BLaER1 (cell line): ENCODE measurements at regions not wholly inside any gene's neighbourhood (a gene's known extent, or its start where the extent isn't known, plus 50 kb on each side); places are given as distances from the start of the nearest gene placed in this dataset.

Experiments used
- H3K27ac ChIP-seq: shearing (Covaris generic); formaldehyde crosslinking; 2 replicates; pipeline ENCODE4 v1.8.1; 2022
- H3K27me3 ChIP-seq: shearing (Covaris generic); formaldehyde crosslinking; 2 replicates; pipeline ENCODE4 v1.8.1; 2022
- H3K36me3 ChIP-seq: shearing (Covaris generic); formaldehyde crosslinking; 2 replicates; pipeline ENCODE4 v1.8.1; 2022
- H3K4me1 ChIP-seq: shearing (Covaris generic); formaldehyde crosslinking; 2 replicates; pipeline ENCODE4 v1.8.1; 2022
- H3K4me2 ChIP-seq: shearing (Covaris generic); formaldehyde crosslinking; 2 replicates; pipeline ENCODE4 v1.8.1; 2022
- H3K4me3 ChIP-seq: shearing (Covaris generic); formaldehyde crosslinking; 2 replicates; pipeline ENCODE4 v1.8.1; 2022
- H3K9ac ChIP-seq: shearing (Covaris generic); formaldehyde crosslinking; 2 replicates; pipeline ENCODE4 v1.8.1; 2022
- H3K9me3 ChIP-seq: shearing (Covaris generic); formaldehyde crosslinking; 2 replicates; pipeline ENCODE4 v1.8.1; 2022
- H4K20me1 ChIP-seq: shearing (Covaris generic); formaldehyde crosslinking; 2 replicates; pipeline ENCODE4 v1.8.1; 2022
- Cebpa-rat ChIP-seq: shearing (Covaris generic); IDR thresholded peaks from 2 replicates; pipeline ENCODE4 v1.8.1; 2022

DNA sequence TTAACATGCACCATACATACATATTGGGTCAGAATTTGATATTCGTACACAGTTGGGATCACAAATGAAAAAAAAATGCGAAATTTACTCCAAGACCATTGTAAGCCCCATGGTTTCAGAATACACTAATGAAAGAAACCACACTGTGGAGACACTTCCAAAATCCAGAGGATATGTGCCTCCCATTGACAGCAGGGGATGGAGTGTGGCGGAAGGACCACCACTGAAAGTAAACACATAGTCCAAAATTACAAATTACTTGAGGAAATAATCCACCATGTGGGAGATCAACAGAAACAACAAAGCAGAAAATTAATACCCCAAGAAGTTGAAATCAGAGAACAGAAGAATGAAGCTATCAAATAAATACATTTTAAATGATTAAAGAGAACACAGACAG is 291.6 kb upstream of the PAPPA start:
- Histone ChIP-seq H3K4me3 (no peak overlapping the region), H3K27me3 (no peaks in the 10 kb centered on the region), H3K36me3 (no peaks in the 10 kb centered on the region), H3K4me2 (no peak overlapping the region), H3K4me1 (no peaks in the 10 kb centered on the region), H3K9ac (no peak overlapping the region), H3K9me3 (no peaks in the 10 kb centered on the region), H4K20me1 (no peaks in the 10 kb centered on the region), H3K27ac (no peak overlapping the region)
- TF ChIP-seq Cebpa-rat = no peak

DNA sequence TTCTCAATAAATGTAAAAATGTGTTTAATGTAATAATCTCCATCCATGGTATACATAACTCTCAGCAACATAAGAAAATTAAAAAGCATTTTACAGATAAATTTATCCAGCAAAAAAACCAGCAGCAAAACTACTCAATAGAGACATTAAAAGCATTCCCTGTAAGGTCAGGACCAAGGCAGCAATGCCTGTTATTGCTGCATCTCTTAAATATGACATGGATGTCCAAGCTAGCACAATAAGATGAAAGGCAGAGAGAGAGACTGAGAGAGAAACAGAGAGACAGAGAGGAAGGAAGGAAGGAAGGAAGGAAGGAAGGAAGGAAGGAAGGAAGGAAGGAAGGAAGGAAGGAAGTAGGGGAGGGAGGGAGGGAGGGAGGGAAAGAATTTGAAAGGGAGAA is 289.0 kb upstream of the PAPPA start:
- Histone ChIP-seq H3K27ac (no peak overlapping the region), H4K20me1 (no peaks in the 10 kb centered on the region), H3K36me3 (no peaks in the 10 kb centered on the region), H3K27me3 (no peaks in the 10 kb centered on the region), H3K9ac (no peak overlapping the region), H3K4me2 (no peak overlapping the region), H3K4me3 (no peak overlapping the region), H3K9me3 (no peaks in the 10 kb centered on the region), H3K4me1 (no peaks in the 10 kb centered on the region)
- no peak for TF ChIP-seq Cebpa-rat

DNA sequence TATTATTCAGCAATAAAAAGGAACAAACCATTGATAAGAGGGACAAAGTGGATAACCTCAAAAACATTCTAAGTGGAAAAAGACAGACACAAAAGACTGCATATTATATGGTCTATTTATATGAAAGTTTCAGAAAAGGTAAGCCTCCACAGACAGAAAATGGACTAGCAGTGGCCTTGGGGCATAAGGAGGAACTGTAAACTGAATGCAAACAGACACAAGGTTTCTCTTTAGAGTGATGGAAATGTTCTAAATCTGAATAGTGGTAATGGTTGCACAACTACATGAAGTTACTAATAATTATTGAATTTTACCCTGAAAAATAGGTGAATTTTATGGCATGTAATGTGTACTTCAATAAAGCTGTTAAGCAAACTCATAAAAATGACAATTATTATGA is 286.3 kb upstream of the PAPPA start:
- Histone ChIP-seq H3K4me3 (no peak overlapping the region), H3K27me3 (no peaks in the 10 kb centered on the region), H3K4me2 (no peak overlapping the region), H4K20me1 (no peaks in the 10 kb centered on the region), H3K4me1 (no peaks in the 10 kb centered on the region), H3K36me3 (no peaks in the 10 kb centered on the region), H3K27ac (no peak overlapping the region), H3K9me3 (no peaks in the 10 kb centered on the region), H3K9ac (no peak overlapping the region)
- no peak for TF ChIP-seq Cebpa-rat

DNA sequence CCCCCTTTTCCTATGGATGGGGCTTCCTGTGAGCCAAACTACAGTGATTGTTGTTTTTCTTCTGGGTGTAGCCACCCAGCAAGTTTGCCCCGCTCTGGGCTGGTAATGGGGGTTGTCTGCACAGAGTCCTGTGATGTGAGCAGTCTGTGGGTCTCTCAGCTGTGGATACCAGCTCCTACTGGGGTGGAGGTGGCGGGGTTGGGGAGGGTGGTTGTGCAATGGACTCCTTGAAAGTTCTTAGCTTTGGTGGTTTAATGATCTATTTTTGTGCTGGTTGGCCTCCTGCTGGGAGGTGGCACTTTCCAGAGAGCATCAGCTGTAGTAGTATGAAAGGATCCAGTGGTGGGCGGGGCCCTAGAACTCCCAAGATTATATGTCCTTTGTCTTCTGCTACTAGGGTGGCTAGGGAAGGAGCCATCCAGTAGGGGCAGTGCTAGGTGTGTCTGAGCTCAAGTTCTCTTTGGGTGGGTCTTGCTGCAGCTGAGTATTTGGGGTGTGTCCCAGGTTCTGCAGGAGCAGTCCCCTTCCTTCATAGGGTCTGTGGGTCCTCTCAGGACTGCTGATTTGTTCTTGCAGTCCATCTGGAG is 275.6 kb upstream of the PAPPA start:
- Histone ChIP-seq H3K4me1 (no peaks in the 10 kb centered on the region), H4K20me1 (no peaks in the 10 kb centered on the region), H3K27me3 (no peaks in the 10 kb centered on the region), H3K27ac (no peak overlapping the region), H3K9me3 (no peaks in the 10 kb centered on the region), H3K4me2 (no peak overlapping the region), H3K36me3 (no peaks in the 10 kb centered on the region), H3K4me3 (no peak overlapping the region), H3K9ac (no peak overlapping the region)
- no peak for TF ChIP-seq Cebpa-rat

DNA sequence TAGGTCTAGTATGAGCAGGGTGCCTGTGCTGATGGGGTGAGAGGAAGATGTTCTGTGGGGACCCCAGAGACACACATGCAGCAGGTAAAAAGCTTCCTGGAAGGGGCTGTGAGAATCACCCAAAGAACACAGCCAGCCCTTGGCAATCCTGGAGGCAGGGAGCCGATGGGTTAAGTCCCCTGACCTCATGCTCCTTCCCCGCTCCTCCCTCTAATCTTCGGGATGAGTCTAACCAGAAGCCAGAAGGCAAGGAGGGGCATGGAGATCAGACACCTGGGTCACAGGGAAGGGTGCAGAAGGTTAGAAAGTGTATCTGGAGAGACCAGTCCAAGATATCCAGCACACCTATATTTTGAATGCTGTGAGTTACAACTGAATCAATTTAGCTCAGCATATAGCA is 274.1 kb upstream of the PAPPA start:
- Histone ChIP-seq H3K27me3 (no peaks in the 10 kb centered on the region), H3K9ac (no peak overlapping the region), H3K4me3 (no peak overlapping the region), H3K4me2 (no peak overlapping the region), H3K4me1 (no peaks in the 10 kb centered on the region), H4K20me1 (no peaks in the 10 kb centered on the region), H3K9me3 (no peaks in the 10 kb centered on the region), H3K27ac (no peak overlapping the region), H3K36me3 (no peaks in the 10 kb centered on the region)
- no peak for TF ChIP-seq Cebpa-rat

DNA sequence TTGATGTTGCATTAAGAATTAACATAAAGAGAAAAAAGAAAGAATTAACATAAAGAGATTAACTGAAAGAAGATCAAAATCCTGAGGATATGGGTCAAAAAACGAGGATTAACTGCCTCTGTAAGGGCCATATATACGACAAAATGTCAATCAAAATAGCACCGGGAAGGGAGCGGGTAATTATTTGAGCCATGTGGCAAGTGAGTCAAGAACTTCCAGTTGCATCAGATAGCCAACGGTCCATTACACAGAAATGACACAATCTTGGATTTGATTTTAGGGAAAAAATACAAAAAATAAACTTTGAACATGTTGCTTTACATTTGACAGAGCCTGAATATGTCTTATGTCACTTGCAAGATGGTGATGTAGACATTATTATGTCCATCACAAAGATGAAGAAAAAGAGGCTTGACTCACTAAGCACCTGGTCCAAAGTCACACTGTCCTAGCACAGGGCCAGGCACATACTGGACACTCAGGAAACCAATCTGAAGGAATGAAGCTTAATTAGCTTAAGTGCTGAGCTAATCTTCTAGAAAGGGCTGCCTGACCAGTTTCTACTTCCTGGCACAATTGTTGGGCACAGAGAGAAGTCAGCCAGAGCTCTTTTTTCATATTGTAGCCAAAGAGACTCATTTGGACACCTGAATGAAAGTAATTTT is 273.2 kb upstream of the PAPPA start:
- no peak overlapping the region for H3K9ac ChIP-seq
- no peaks in the 10 kb centered on the region for H3K4me1 ChIP-seq
- no peaks in the 10 kb centered on the region for H3K27me3 ChIP-seq

DNA sequence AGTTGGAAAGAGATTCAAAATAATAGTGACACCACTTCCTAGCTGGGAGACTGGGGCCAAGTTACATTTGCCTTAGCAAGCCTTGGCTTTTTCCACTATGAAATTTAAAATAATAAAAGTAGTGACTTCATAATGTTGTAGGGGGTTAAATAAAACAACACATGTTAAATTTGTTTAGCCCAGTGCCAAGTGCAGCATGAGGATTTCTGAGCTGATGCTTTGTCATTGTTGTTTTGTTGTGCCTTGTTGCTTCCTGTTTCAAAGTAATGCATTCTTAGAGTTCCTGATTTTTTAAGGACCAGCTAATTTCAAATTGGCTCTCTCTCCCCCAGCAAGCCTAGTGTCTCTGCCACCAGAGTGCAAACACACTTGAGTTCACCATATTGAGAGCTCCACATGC is 270.7 kb upstream of the PAPPA start:
- no peaks in the 10 kb centered on the region for H3K36me3 ChIP-seq
- H4K20me1 ChIP-seq = no peaks in the 10 kb centered on the region
- H3K27me3 ChIP-seq = no peaks in the 10 kb centered on the region
- no peaks in the 10 kb centered on the region for H3K4me1 ChIP-seq
- H3K9ac ChIP-seq = no peak overlapping the region
- TF ChIP-seq Cebpa-rat = no peak
- no peak overlapping the region for H3K4me2 ChIP-seq
- H3K4me3 ChIP-seq = no peak overlapping the region
- no peak overlapping the region for H3K27ac ChIP-seq
- H3K9me3 ChIP-seq = no peaks in the 10 kb centered on the region

More for the DNA sequence above, 273.2 kb upstream of the PAPPA start:
- H3K9me3 ChIP-seq = no peaks in the 10 kb centered on the region
- no peak for TF ChIP-seq Cebpa-rat
- H4K20me1 ChIP-seq = no peaks in the 10 kb centered on the region
- no peak overlapping the region for H3K4me3 ChIP-seq
- H3K36me3 ChIP-seq = no peaks in the 10 kb centered on the region
- no peak overlapping the region for H3K27ac ChIP-seq
- no peak overlapping the region for H3K4me2 ChIP-seq

DNA sequence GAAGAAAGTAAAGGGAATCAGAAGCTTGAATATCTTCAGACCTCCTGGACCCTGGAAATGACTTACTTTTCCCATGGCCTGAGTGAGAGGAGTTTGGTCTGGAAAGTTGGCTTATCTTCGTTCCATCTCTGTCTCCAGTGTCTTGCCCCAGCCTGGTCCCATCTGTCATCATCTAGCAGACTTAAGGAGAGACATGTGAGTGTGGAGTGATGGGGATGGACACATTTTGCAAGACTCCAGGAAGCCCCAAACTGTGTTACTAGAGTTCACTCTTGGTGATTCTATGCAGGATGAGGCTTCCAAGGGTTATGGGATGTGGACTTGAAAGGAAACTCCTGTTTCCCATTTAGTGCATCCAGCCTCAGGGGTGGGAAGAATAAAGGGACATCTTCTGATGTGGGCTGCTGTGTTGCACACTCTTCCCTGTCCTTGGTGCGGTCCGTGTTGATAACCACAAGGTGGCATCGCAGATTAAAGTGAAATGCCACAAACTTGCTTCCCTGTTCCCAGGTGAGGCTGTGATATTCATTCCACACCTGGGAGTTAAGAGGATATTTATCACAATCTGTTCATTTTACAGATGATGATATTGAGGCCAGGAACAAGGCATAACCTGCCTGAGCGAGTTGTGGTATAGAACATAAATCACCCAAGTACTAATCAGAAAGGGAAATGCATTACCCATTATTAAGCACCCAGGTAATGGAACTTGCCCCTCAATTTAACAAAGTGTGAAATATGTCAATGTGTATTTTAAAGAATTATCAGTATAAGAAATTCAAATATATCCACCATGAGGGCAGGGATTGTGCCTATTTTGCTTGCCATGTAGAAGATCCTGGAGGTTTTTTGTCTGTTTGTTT is 269.9 kb upstream of the PAPPA start:
- H3K9me3 ChIP-seq = no peaks in the 10 kb centered on the region
- no peak overlapping the region for H3K4me2 ChIP-seq
- H3K27me3 ChIP-seq = no peaks in the 10 kb centered on the region
- H3K9ac ChIP-seq = no peak overlapping the region
- no peak overlapping the region for H3K4me3 ChIP-seq
- H3K27ac ChIP-seq = no peak overlapping the region
- TF ChIP-seq Cebpa-rat = no peak
- H4K20me1 ChIP-seq = no peaks in the 10 kb centered on the region
- no peaks in the 10 kb centered on the region for H3K36me3 ChIP-seq
- H3K4me1 ChIP-seq = no peaks in the 10 kb centered on the region

DNA sequence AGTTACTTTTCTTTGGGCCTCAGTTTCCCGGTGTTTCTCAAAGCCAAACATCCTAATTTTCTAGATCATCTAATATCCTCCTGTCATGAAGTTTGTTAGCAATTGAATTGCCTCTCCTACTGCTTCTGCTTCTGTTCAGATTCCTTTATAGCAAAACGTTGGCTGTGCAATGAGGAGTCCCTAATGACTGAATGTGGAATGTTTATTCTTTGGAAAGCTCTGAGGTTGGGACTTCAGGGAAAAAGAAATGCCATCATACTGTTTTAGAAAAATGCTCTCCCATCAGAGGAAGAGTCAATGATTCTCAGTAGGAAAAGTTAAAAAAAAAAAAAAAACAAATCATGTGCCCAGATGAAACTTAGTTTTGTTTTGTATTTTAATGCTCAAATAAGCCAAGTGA is 268.7 kb upstream of the PAPPA start:
- Histone ChIP-seq H3K4me3 (no peak overlapping the region), H3K9me3 (no peaks in the 10 kb centered on the region), H3K36me3 (no peaks in the 10 kb centered on the region), H3K4me1 (no peaks in the 10 kb centered on the region), H3K9ac (no peak overlapping the region), H3K4me2 (no peak overlapping the region), H3K27me3 (no peaks in the 10 kb centered on the region), H4K20me1 (no peaks in the 10 kb centered on the region), H3K27ac (no peak overlapping the region)
- no peak for TF ChIP-seq Cebpa-rat

DNA sequence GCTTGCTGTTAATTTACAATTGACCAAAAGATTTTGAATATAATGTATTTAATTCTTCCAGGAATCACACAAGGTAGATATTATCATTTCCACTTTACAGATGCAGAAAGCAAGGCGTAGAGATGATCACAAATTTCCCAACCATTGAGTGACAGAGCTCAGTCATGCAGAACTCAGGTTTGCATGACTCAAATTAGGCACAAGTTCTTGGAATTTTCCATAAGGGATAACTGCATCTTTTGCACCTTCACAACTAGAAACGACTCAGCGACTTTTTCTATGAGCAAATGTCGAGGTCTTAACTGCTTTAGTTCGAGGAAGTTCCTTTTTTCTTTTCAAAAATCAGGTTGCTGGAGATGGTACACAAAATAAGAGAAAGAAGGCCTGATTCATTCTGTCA is 265.5 kb upstream of the PAPPA start:
- H3K9ac ChIP-seq = no peak overlapping the region
- no peak for TF ChIP-seq Cebpa-rat
- H3K9me3 ChIP-seq = no peaks in the 10 kb centered on the region
- no peak overlapping the region for H3K4me2 ChIP-seq
- H3K4me1 ChIP-seq = no peaks in the 10 kb centered on the region
- no peaks in the 10 kb centered on the region for H4K20me1 ChIP-seq
- H3K27me3 ChIP-seq = no peaks in the 10 kb centered on the region
- H3K27ac ChIP-seq = no peak overlapping the region
- no peak overlapping the region for H3K4me3 ChIP-seq
- H3K36me3 ChIP-seq = no peaks in the 10 kb centered on the region
